Stimulated activated naive CD8-positive, alpha-beta T cell treated with anti-CD3 and anti-CD28 coated beads, Interleukin-15, amount 100 ng/mL, for 72 hours (primary cell): ENCODE measurements at regions not wholly inside any gene's neighbourhood (a gene's known extent, or its start where the extent isn't known, plus 50 kb on each side); places are given as distances from the start of the nearest gene placed in this dataset.
A peak's percentile ranks its signal among the peaks of the same experiment; 100 is the strongest.
"Not testable (repeated sequence)": the region's sequence is repeated elsewhere in the genome, so short reads cannot be mapped to it uniquely, and the experiment has no call there.

Source experiments
- ATAC-seq: fragments of 150-1000 bp; cut with Tn5 transposase; 2 replicates; pipeline ENCODE4 v1.10.0; 2021; ENCODE audit warnings: mild to moderate bottlenecking, moderate library complexity
- DNase-seq, 2 donors: peaks; one replicate each; pipeline ENCODE4 v3.0.0; 2021 to 2022
- H3K27ac Mint-ChIP-seq, 2 donors: one replicate each; pipeline ENCODE4 v1.8.0; 2022; ENCODE audit warnings: mild to moderate bottlenecking in 2 of 2, mixed read lengths in 2 of 2, moderate library complexity in 2 of 2
- H3K27me3 Mint-ChIP-seq: one replicate; pipeline ENCODE4 v1.8.0; 2022; ENCODE audit warnings: mixed read lengths
- H3K4me1 Mint-ChIP-seq: one replicate; pipeline ENCODE4 v1.8.0; 2022; ENCODE audit warnings: mild to moderate bottlenecking, mixed read lengths
- H3K4me3 Mint-ChIP-seq, 2 donors: one replicate each; pipeline ENCODE4 v1.8.0; 2022; ENCODE audit warnings: mild to moderate bottlenecking in 2 of 2, mixed read lengths in 2 of 2, moderate library complexity in 1 of 2
- H3K9me3 Mint-ChIP-seq, 2 donors: one replicate each; pipeline ENCODE4 v1.8.0; 2022; ENCODE audit warnings: mixed read lengths in 2 of 2

GRCh38 chr5:145619806-145620310 lies 215.3 kb downstream of the PRELID2 start:
- no peak for ATAC-seq
- H3K4me3 Mint-ChIP-seq, result no peak overlapping the region
- no peaks in the 10 kb centered on the region for H3K4me1 Mint-ChIP-seq
- H3K27ac Mint-ChIP-seq, result no peak overlapping the region
- no peak for DNase-seq
- no peaks in the 10 kb centered on the region for H3K27me3 Mint-ChIP-seq
- peaks cover 8 to 29% of the 10 kb centered on the region in 2 donors for H3K9me3 Mint-ChIP-seq

DNA sequence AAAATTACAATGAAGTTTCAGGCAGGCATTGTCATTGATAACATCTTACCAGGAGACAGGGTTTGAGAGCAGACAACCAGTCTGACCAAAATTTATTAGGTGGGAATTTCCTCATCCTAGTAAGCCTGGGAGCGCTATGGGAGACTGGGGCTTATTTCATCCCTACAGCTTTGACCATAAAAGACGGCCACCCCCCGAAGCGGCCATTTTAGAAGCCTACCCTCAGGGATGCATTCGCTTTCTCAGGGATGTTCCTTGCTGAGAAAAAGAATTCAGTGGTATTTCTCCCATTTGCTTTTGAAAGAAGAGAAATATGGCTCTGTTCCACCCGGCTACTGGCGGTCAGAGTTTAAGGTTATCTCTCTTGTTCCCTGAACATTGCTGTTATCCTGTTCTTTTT lies 218.4 kb downstream of the PRELID2 start:
- H3K4me1 Mint-ChIP-seq, H3K4me3 Mint-ChIP-seq, H3K27me3 Mint-ChIP-seq, ATAC-seq, DNase-seq, H3K27ac Mint-ChIP-seq: not testable (repeated sequence)
- H3K9me3 Mint-ChIP-seq, result peaks cover 8 to 29% of the 10 kb centered on the region in 2 donors

DNA sequence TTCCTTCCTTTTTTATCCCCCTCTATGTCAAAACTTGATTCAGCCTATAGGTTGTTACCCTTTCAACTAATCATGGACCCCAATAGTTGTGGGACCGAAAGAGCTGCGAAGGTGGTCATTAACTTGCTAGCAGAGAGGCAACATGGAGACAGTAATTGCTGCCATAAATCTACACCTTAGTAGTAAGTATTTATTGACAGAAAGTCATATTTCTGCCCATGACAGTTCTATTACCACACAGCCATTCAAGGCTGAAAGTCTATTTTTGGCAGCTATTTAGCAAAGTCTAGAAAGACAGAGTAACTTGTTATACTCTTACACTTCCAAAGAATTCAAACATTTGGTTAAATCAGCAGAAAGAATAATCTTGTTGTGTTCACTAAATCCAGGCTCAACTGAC lies 236.2 kb downstream of the PRELID2 start:
- Mint-ChIP-seq H3K27ac (no peak overlapping the region), H3K4me1 (no peaks in the 10 kb centered on the region), H3K9me3 (peaks cover 0 to 4% of the 10 kb centered on the region in 2 donors), H3K27me3 (no peaks in the 10 kb centered on the region), H3K4me3 (no peak overlapping the region)
- no peak for DNase-seq
- ATAC-seq, result no peak

GRCh38 chr5:145598184-145598583 lies 237.0 kb downstream of the PRELID2 start:
- Mint-ChIP-seq H3K27me3 (no peaks in the 10 kb centered on the region), H3K27ac (no peak overlapping the region), H3K4me3 (no peak overlapping the region), H3K9me3 (peaks cover 0 to 4% of the 10 kb centered on the region in 2 donors), H3K4me1 (no peaks in the 10 kb centered on the region)
- ATAC-seq (no peak), DNase-seq (no peak)

DNA sequence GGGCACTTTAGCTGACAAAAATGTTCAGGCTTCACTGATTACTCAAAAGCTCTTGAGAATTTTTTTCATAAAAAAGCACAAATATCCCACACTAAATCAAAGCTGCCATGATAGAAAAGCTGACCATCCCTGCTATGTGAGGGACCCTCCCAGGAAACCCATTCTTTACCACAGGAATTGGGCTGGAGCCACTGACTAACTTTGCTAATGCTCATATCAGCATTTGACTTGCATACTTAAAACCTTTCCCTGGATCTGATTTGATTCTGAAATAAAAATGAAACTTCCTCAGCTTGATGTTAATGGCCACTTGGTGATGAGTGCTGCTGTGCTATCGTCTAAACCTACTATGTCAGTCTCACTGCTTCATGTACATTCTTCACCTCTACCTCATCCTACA lies 243.6 kb downstream of the PRELID2 start:
- no peak for DNase-seq
- Mint-ChIP-seq H3K9me3 (peaks cover 0 to 11% of the 10 kb centered on the region in 2 donors), H3K27ac (no peak overlapping the region), H3K27me3 (no peaks in the 10 kb centered on the region), H3K4me1 (no peaks in the 10 kb centered on the region), H3K4me3 (no peak overlapping the region)
- ATAC-seq, result no peak

DNA sequence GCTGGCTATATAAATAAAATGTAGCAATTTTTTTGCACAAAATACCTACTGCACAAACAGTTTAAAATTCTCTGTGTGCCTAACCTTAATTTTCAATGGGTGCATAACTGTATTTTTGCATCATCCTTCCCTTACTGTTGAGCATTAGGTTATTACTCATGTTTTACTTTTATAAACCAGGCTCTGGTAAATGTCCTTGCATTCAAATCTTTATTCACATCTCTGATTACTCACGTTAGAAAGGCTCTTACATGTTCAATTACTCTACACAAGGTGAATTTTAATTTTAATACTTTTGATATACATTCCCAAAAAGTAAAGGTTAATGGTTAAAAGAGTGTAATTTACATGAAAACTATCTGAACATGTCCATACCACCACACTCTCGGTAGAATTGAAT lies 246.1 kb downstream of the PRELID2 start:
- Mint-ChIP-seq H3K4me1 (no peaks in the 10 kb centered on the region), H3K27ac (no peak overlapping the region), H3K27me3 (no peaks in the 10 kb centered on the region), H3K9me3 (peaks cover 0 to 23% of the 10 kb centered on the region in 2 donors), H3K4me3 (no peak overlapping the region)
- DNase-seq (no peak), ATAC-seq (no peak)

DNA sequence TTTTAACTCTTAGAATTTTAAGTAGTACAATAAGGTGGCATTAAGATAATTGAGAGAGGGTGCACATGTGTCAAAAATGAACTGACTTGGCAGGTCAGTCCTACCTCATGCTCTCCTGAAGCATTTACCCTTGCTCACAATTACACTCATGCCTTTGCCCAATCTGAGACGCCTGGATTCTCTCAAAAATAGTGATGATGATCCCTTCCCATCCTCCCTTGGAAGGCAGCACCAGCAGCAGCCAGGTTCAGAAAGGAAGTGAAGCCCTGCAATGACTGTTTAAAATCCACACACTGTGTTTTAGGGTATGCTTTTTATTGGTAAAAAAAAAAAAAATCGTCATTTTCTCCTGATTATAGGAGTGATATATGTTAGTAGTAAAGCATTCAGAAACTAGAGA lies 246.6 kb downstream of the PRELID2 start:
- DNase-seq (no peak), ATAC-seq (no peak)
- Mint-ChIP-seq H3K4me3 (no peak overlapping the region), H3K27me3 (no peaks in the 10 kb centered on the region), H3K27ac (no peak overlapping the region), H3K9me3 (peaks cover 0 to 23% of the 10 kb centered on the region in 2 donors), H3K4me1 (no peaks in the 10 kb centered on the region)

DNA sequence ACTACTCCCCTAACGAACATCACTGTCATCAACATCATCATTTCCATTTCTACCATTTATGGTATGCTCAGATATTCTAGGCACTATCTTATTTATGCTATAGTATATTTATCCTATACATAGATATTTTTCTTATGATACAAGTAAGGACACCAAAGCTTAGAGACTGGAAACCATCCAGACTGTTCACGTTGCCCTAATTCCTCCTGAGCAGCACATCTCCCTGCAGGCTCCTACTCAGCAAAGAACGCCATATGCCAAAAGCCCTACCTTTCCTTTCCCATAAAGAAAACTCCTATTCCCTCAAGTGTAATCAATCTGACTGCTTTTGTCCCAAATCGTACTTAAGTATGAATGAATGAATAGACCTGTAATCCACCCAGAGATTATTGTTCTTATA lies 247.0 kb downstream of the PRELID2 start:
- Mint-ChIP-seq H3K9me3 (peaks cover 0 to 23% of the 10 kb centered on the region in 2 donors), H3K4me1 (no peaks in the 10 kb centered on the region), H3K4me3 (no peak overlapping the region), H3K27me3 (no peaks in the 10 kb centered on the region), H3K27ac (no peak overlapping the region)
- ATAC-seq, result no peak
- DNase-seq, result no peak

GRCh38 chr5:145587710-145588109 lies 247.4 kb downstream of the PRELID2 start:
- no peak overlapping the region for H3K27ac Mint-ChIP-seq
- ATAC-seq, result no peak
- H3K27me3 Mint-ChIP-seq, result no peaks in the 10 kb centered on the region
- DNase-seq, result no peak
- H3K9me3 Mint-ChIP-seq, result peaks cover 0 to 23% of the 10 kb centered on the region in 2 donors
- H3K4me1 Mint-ChIP-seq, result no peaks in the 10 kb centered on the region
- no peak overlapping the region for H3K4me3 Mint-ChIP-seq

DNA sequence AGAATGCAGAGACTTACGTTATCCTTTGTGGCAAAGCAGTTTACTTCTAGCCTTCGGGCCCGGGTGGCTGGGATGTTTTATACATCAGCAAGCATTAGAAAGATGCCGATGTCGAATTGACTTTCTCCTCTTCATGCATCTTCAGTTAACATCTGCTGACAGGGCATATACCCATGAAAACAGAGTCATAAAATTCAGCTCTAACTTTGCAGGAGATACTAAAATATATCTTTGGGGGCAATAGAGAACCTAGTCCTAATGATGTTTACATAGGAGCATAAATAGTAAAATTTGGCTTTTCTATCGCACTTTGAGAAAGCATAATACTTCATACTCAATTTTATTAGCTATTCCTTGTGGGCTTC lies 247.9 kb downstream of the PRELID2 start:
- peaks cover 3 to 23% of the 10 kb centered on the region in 2 donors for H3K9me3 Mint-ChIP-seq
- no peak overlapping the region for H3K27ac Mint-ChIP-seq
- no peaks in the 10 kb centered on the region for H3K27me3 Mint-ChIP-seq
- ATAC-seq, result no peak
- DNase-seq, result no peak
- no peak overlapping the region for H3K4me3 Mint-ChIP-seq
- H3K4me1 Mint-ChIP-seq, result no peaks in the 10 kb centered on the region

GRCh38 chr5:145586661-145587307 lies 248.4 kb downstream of the PRELID2 start:
- Mint-ChIP-seq H3K9me3 (peaks cover 7 to 23% of the 10 kb centered on the region in 2 donors), H3K4me1 (no peaks in the 10 kb centered on the region), H3K27me3 (no peaks in the 10 kb centered on the region), H3K4me3 (no peak overlapping the region), H3K27ac (peak overlapping the region in 1 of 2 donors; percentile 9)
- ATAC-seq, result no peak
- no peak for DNase-seq

- no peaks in the 10 kb centered on the region for H3K27me3 Mint-ChIP-seq
- no peak overlapping the region for H3K27ac Mint-ChIP-seq
Observed at GRCh38 chr5:145585443-145586148, 249.5 kb downstream of the PRELID2 start.

GRCh38 chr5:145579301-145579700 lies 255.8 kb downstream of the PRELID2 start:
- Mint-ChIP-seq H3K4me1 (no peaks in the 10 kb centered on the region), H3K4me3 (no peak overlapping the region), H3K27me3 (no peaks in the 10 kb centered on the region), H3K27ac (no peak overlapping the region), H3K9me3 (peaks cover 11 to 28% of the 10 kb centered on the region in 2 donors)
- ATAC-seq (no peak), DNase-seq (no peak)

More at GRCh38 chr5:145585443-145586148, 249.5 kb downstream of the PRELID2 start:
- ATAC-seq (no peak), DNase-seq (no peak)
- Mint-ChIP-seq H3K4me1 (no peaks in the 10 kb centered on the region), H3K4me3 (no peak overlapping the region), H3K9me3 (peaks cover 11 to 33% of the 10 kb centered on the region in 2 donors)

GRCh38 chr5:145574889-145575573 lies 260.1 kb downstream of the PRELID2 start:
- no peaks in the 10 kb centered on the region for H3K4me1 Mint-ChIP-seq
- no peaks in the 10 kb centered on the region for H3K27me3 Mint-ChIP-seq
- DNase-seq, result no peak
- H3K27ac Mint-ChIP-seq, result no peak overlapping the region
- H3K9me3 Mint-ChIP-seq, result peaks cover 3 to 26% of the 10 kb centered on the region in 2 donors
- no peak for ATAC-seq
- no peak overlapping the region for H3K4me3 Mint-ChIP-seq

GRCh38 chr5:145568581-145568980 lies 266.6 kb downstream of the PRELID2 start:
- H3K27ac Mint-ChIP-seq, result no peak overlapping the region
- DNase-seq, result no peak

DNA sequence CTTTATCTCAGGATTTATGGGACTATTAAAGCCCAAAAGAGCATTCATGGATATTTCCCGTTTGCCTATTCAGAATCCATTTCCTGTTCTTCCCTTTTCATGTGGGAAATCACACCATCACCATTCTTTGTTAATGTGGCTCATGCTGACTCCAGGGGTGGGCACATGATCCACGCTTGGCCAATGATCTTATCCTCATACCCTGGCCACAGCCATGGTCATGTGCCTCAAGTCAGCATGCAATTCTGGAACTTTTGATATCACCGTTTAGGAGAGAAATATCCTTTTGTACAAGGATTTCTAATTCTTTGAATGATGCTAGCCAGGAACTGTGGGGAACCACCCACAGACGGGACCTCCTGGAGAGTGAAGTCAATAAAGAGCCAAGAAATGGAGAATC lies 272.2 kb downstream of the PRELID2 start:
- H3K4me3 Mint-ChIP-seq, result no peak overlapping the region
- DNase-seq (no peak), ATAC-seq (no peak)
- H3K9me3 Mint-ChIP-seq, result peaks cover 5 to 12% of the 10 kb centered on the region in 2 donors
- no peaks in the 10 kb centered on the region for H3K4me1 Mint-ChIP-seq
- no peaks in the 10 kb centered on the region for H3K27me3 Mint-ChIP-seq
- no peak overlapping the region for H3K27ac Mint-ChIP-seq

More at GRCh38 chr5:145568581-145568980, 266.6 kb downstream of the PRELID2 start:
- Mint-ChIP-seq H3K27me3 (no peaks in the 10 kb centered on the region), H3K4me1 (no peaks in the 10 kb centered on the region), H3K4me3 (no peak overlapping the region), H3K9me3 (peaks cover 8 to 20% of the 10 kb centered on the region in 2 donors)
- no peak for ATAC-seq
